ENCODE measurements at regions not wholly inside any gene's neighbourhood (a gene's known extent, or its start where the extent isn't known, plus 50 kb on each side); places are given as distances from the start of the nearest gene placed in this dataset.
"Not testable (repeated sequence)": the region's sequence is repeated elsewhere in the genome, so short reads cannot be mapped to it uniquely, and the experiment has no call there.

DNA sequence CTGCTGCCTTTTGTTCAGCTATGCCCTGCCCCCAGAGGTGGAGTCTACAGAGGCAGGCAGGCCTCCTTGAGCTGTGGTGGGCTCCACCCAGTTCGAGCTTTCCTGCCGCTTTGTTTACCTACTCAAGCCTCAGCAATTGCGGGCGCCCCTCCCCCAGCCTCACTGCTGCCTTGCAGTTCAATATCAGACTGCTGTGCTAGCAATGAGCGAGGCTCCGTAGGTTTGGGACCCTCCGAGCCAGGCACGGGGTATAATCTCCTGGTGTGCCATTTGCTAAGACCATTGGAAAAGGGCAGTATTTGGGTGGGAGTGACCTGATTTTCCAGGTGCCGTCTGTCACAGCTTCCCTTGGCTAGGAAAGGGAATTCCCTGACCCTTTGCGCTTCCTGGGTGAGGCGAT lies 51.9 kb downstream of the DIPK2A start:
- DNase-seq (ENCODE audit: low read depth, low spot score); in situ Hi-C loops (cut with HindIII; ENCODE audit: low pct_unique_long_range_greater_than_20kb, low sequenced_read_pairs): not testable (repeated sequence)

DNA sequence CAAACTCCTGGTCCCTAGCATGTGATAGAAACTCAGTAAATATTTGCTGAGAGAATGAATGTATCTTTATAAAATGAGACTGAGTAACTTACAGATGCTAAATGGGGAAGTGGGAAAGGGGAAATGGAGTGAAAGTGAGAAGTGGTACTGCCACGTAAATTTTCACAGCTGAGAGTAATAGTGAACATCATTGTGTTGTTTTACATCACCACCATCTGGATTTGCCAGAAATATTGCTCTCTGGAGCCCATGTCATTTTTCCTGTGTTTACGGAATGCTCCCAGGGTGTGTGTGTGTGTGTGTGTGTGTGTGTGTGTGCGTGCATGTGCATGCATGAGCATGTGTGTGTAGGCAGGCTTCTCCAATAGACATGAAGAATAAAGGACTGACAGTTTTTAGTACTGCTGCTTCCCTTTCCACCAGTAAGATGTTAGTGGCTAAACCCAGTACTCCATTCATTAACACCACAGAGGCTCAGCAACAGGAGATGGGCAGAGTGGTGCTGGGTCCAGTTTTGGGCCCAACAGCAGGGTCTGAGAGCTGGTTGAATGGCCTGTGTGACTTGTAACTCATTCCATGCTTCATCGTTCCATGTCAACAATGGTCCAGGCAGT lies 57.3 kb downstream of the DIPK2A start:
- DNase-seq (ENCODE audit: low read depth, low spot score) = no peak
- in situ Hi-C loops (cut with HindIII; ENCODE audit: low pct_unique_long_range_greater_than_20kb, low sequenced_read_pairs) = no loop called here

DNA sequence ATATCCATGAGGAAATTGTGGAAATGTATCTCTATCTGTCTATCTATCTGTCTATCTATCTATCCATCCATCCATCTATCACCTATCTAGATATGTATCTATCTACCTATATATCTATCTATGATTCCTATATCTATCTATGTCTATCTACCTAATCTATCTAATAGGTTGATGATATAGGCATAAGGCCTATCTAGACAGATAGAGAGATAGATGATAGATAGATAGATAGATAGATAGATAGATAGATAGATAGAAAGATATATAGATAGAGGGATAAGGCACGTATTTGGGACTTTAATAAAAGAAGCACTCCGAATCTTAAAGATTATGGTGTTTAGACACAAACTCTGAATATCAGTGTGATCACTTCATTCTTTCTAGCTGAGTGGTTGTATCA lies 58.1 kb downstream of the DIPK2A start:
- no peak for DNase-seq (ENCODE audit: low read depth, low spot score)
- in situ Hi-C loops (cut with HindIII; ENCODE audit: low pct_unique_long_range_greater_than_20kb, low sequenced_read_pairs) = no loop called here

DNA sequence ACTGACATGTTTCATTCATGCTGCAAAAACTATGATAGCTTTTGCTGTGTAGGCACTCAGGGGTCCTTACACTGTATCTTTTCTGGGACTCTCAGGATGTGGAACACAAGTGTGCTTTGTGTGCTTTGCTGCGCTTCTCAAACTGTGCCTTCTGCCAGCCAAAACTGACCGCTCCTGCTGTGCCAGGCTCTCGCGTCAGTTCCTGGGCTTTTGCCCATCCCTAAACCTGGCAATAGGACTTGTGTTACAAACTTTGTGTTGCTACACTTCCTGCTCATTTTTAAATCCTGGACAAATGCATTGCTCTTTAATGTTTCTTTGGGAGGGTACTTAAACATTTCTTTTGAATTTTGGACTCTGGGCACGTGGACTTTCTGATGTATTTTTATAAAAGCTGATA lies 60.3 kb downstream of the DIPK2A start:
- in situ Hi-C loops (cut with HindIII; ENCODE audit: low pct_unique_long_range_greater_than_20kb, low sequenced_read_pairs) = no loop called here
- DNase-seq (ENCODE audit: low read depth, low spot score) = peak; percentile 88

DNA sequence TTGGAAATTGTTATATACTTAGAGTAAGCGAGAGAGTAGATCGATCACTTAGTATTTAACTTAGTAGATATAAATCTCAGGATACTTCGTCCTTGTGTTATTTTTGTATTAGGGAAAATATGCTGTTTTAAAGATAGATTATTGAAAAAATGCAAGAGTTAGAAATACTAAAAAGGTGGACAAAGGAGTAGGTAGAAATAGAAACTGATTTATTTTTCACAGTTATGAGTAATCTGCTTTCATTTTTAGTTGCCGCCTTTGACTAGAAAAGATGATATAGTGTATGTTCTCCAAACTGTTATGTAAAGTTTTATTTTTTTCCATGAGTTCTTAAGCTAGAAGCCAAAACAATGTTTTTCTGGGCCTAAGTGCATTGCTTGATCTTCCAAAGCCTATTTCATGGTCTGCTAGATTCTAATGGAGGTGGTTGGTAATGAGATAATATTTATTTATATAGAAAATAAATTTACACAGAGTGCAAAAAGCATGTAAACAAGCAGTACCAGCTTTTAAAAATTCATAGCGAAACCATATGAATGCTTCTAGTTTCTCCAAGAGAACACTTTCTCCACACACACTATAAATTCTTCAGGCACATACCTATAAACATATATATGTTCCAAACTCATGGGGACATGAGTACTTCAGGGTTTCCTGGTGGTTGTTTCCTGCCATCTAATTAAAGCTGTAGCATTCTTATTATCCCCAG lies 61.1 kb downstream of the DIPK2A start:
- in situ Hi-C loops (cut with HindIII; ENCODE audit: low pct_unique_long_range_greater_than_20kb, low sequenced_read_pairs) = no loop called here

DNA sequence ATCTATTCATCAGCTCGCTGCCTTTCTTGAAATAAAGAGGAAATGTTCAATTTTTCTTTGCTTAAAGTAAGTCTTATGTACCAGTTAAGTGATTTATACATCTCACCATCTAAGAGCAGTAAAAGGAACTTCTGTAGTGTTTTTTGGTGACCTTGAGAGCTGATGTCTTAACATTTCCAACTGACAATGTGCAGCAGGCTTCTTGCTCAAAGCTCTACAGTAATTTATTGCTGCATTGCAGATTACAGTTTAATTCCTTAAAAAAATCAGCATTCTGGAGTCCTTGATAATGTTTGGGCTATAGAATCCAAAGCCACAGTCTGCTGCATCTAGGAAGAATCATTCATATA lies 61.6 kb downstream of the DIPK2A start:
- no peak for DNase-seq (ENCODE audit: low read depth, low spot score)
- in situ Hi-C loops (cut with HindIII; ENCODE audit: low pct_unique_long_range_greater_than_20kb, low sequenced_read_pairs) = no loop called here

More for the DNA sequence above, 61.1 kb downstream of the DIPK2A start:
- DNase-seq (ENCODE audit: low read depth, low spot score) = no peak

DNA sequence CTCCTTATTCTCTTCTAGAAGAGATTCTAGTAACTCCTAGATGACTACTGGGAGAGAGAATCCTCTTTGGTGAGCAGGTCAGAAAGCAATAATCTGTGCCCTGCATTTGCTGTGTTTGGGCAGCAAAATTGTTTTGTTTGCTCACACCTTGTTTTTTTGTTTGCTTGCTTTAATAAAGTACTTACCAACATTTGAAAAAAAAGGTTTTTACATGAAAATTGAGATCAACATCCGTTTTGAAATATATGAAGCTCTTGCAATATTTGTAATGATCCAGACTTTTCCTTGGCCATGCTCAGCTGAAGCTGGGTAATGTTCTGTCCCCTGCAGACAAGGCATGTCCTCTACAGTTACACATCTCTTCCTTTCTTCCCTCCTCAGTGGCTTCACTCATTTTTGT lies 62.2 kb downstream of the DIPK2A start:
- in situ Hi-C loops (cut with HindIII; ENCODE audit: low pct_unique_long_range_greater_than_20kb, low sequenced_read_pairs) = no loop called here
- no peak for DNase-seq (ENCODE audit: low read depth, low spot score)

DNA sequence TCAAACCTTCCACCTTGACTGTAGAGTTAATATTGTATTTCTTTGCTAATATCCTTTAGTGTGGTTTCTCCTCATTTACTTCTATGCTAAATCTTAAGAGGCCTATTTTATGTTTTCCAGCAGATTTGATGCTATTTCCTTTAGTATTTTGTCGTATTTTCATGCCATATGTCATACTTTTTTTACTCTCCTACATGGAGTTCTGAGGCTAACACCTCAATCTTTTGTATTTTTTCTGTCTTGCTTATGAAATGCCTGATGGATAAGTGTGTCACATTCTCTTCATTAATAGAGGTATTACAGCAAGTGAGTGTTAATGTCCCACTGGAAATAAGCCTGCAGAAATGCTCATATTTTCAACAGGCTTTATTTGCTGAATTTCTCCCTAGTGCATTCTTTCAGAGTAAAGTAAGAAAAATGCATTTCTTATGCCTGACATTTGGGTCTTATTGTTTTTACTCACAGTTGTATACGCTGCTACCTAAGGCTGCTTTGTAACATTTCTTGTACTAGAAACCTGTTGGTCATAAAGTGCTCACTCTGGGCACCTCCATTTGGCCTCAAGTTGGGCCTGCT lies 63.2 kb downstream of the DIPK2A start:
- no peak for DNase-seq (ENCODE audit: low read depth, low spot score)
- in situ Hi-C loops (cut with HindIII; ENCODE audit: low pct_unique_long_range_greater_than_20kb, low sequenced_read_pairs) = no loop called here

DNA sequence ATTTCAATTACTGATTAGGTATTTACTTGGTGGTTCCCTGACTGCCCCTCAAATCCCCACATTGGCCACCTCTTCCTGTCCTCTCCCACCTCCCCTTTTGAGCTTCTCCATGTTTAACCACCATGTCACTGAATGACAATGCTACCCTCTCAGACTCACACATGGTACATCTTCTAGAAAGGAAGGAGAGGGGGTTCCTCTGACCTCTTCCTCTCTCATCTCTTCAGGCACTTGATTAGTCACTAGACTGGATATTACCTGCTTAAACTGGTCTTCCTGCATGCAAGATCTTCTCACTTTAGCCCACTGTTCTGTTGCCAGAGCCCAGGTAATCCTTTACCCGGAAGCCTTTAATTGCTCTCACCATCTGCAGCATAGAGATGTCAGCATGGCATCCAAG lies 64.9 kb downstream of the DIPK2A start:
- no peak for DNase-seq (ENCODE audit: low read depth, low spot score)
- in situ Hi-C loops (cut with HindIII; ENCODE audit: low pct_unique_long_range_greater_than_20kb, low sequenced_read_pairs) = no loop called here

DNA sequence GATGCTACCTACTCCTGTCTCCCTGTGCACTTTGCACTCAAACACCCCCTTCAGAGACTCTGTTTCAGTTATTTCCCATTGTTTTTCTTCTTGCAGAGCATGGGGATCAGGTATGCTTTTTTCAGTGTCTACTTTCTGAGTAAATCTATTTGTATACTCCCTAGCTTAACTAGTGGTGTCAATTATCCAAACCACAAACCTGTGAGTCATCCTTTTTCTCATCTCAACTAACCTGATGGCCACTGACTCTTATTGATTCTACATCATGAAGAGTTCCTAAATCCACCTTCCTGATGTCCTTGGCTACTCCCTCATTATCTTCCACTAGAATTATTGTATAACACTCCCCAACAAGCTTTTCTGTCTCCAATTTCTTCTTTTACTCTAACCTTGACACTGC lies 68.0 kb downstream of the DIPK2A start:
- in situ Hi-C loops (cut with HindIII; ENCODE audit: low pct_unique_long_range_greater_than_20kb, low sequenced_read_pairs) = no loop called here
- DNase-seq (ENCODE audit: low read depth, low spot score) = no peak

DNA sequence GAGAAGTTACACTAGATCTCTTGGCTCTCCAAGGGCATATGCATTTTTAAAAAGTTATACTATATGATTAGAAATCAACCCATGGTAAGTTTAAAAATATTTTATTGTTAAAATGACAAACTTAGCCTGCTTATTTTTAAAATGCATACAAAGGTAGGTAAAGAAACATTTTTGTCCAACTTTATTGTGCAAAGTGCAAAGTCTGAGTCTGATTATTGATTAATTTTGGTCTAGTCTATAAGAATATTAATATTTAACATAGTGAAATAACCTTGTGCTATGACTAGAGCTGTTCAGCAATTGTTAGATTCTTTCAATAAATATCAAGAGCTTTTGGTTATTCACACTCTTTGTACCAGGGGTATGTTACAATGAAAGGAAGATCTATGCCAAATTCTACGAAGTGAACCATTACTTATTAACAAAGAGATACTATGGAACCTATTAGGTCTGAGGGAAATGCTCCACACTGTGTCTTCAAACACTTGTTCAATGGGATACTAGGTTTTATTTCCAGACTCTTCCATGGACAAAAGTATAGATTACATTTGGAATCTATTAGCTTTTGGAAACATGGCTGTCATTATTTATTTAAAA lies 70.4 kb downstream of the DIPK2A start:
- in situ Hi-C loops (cut with HindIII; ENCODE audit: low pct_unique_long_range_greater_than_20kb, low sequenced_read_pairs) = no loop called here
- no peak for DNase-seq (ENCODE audit: low read depth, low spot score)

DNA sequence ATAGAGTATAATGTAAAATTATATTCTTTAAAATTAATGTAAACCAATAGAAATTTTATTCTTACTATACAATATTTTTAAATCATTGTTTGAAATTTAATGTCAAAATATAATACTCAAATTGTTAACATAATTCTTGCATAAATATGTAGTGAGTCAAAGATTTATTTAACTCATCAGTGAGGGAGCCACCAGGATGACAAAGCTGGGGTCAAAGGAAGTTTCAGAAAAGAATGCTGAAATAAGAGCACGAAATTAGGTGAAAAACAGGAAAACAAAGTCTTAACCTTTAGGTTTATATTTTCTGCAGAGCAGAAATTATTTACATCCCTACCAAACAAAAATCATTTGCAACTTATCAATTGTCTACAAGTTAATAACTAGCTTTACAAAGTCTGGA lies 74.1 kb downstream of the DIPK2A start:
- in situ Hi-C loops (cut with HindIII; ENCODE audit: low pct_unique_long_range_greater_than_20kb, low sequenced_read_pairs) = no loop called here
- no peak for DNase-seq (ENCODE audit: low read depth, low spot score)

DNA sequence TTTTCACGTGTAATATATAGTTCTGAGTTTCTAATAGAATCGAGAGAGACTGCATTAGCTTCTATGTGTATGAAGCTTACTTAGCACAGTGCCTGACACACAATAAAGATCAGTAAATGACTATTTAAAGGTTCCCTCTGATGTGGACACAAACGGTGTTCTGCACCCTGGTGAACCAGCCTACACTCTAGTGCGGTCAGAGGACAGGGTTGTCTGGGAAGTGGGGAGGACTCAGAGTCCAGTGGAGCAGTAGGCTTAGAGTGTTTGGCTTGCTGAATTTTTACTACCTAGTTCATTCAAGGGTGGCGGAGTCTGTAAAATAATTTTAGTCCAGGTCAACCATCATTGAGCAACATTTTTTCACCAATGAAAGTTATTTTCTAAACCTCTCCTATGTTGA lies 77.8 kb downstream of the DIPK2A start:
- in situ Hi-C loops (cut with HindIII; ENCODE audit: low pct_unique_long_range_greater_than_20kb, low sequenced_read_pairs) = no loop called here

DNA sequence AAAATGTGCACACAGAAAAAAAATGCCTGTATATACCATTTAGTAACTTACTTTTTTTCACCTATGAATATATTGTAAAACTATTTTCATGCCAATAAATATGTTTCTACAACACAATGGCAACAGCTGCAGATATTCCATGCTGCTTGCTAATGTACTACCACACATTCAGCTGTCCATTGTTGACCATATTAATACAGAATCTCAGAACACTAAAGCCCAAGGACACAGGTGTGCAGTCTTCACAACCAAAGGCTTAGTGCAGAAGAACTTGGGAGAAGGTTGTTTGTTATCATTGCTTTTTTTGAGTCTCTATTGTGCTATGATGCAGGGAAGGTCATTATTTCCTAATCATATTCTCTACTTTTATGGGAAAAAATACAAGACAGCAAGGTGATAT lies 79.6 kb downstream of the DIPK2A start:
- in situ Hi-C loops (cut with HindIII; ENCODE audit: low pct_unique_long_range_greater_than_20kb, low sequenced_read_pairs) = no loop called here

More for the DNA sequence above, 77.8 kb downstream of the DIPK2A start:
- DNase-seq (ENCODE audit: low read depth, low spot score) = no peak

DNA sequence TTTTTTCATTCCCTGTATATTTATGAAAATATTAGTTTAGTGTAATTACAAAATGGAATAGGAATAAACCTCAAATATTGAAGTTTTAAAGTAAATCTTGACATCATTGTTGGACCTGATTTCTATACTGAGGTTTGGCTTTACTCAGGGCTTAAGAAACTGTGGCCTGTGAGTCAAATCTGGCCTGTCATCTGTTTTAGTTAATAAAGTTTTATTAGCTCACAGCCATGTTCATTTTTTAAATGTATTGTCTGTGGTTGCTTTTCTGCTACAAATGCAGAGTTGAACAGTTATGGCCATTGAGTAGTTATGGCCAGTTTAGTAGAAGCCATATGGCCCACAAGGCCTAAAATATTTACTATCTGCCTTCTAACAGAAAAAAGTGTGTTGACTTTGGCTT lies 80.7 kb downstream of the DIPK2A start:
- no peak for DNase-seq (ENCODE audit: low read depth, low spot score)
- in situ Hi-C loops (cut with HindIII; ENCODE audit: low pct_unique_long_range_greater_than_20kb, low sequenced_read_pairs) = no loop called here

More for the DNA sequence above, 79.6 kb downstream of the DIPK2A start:
- no peak for DNase-seq (ENCODE audit: low read depth, low spot score)

DNA sequence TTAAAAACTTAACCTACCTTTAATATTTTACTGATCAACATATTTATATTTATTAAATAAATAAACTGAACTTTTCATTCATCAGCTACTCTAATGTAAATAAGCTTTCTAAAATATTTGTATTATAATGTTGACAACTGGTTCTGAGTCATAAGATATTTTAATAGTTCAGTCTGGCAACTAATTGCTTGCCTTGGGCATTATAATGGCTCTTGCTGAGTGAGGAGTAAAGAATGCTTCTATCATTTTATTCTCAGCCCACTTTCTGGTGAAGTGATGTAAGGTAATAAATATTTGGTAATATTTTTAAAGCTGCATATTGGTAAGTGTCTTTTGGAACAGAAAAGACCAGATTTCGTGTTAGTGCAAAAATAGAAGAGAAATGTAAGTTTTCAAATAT lies 81.5 kb downstream of the DIPK2A start:
- in situ Hi-C loops (cut with HindIII; ENCODE audit: low pct_unique_long_range_greater_than_20kb, low sequenced_read_pairs) = no loop called here
- no peak for DNase-seq (ENCODE audit: low read depth, low spot score)

DNA sequence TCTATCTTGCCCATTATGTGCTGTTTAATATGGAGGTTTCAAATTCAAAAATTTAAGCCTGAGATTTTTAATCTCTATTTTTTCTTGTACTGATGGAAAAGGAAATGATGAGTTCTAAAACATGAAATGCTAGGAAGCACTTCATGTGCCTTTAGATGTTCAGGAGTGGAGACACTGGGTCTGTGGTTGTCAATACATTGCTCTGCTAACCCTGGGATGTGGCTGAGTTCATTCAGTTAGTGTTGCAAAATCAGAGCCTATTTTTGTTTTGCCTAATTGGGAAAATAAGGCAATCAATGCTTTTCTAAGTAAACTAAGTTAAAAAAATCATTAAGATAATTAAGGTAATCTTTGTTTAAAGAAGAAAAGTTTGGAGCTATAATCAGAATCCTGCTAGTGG lies 83.1 kb downstream of the DIPK2A start:
- in situ Hi-C loops (cut with HindIII; ENCODE audit: low pct_unique_long_range_greater_than_20kb, low sequenced_read_pairs) = no loop called here
- no peak for DNase-seq (ENCODE audit: low read depth, low spot score)

DNA sequence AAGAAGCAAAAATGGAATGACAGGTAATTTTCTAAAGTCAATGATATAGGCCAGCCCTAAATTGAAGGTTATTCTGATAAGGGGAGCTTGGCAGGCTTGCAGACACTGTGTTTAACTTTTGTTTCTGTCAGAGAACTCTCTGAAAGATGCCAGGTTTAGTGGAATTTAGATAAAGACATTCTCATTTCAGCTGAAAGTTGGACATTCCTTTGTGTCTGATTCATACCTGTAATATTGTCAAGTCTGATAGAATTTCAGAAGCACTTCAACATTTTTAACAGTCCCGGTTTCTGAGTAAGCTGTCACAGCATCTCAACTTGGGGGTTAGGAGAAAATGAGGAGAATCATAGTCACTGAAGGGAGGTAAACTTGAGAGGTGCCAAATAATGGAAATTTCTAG lies 84.0 kb downstream of the DIPK2A start:
- no peak for DNase-seq (ENCODE audit: low read depth, low spot score)
- in situ Hi-C loops (cut with HindIII; ENCODE audit: low pct_unique_long_range_greater_than_20kb, low sequenced_read_pairs) = no loop called here

DNA sequence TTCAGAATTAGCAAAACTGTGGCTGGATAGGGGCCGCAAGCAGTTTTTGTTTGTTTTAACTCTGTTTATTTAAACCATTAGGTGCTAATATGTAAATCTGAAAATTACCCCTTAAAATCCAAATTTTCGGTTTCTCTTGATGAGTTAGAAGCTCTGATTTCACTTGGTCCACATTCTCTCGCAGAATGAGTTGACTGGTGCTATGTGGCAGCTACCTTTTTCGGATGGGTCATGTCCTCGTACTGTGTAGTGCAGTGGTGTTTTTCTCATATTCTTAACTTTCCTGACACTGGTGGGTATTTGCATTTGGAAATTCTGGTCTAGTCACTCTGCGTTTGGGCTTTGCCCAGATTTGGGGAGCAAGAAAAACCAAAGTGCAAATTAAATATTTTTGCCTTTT lies 87.1 kb downstream of the DIPK2A start:
- in situ Hi-C loops (cut with HindIII; ENCODE audit: low pct_unique_long_range_greater_than_20kb, low sequenced_read_pairs) = no loop called here
- DNase-seq (ENCODE audit: low read depth, low spot score) = no peak
